T-helper 17 cell (primary cell): ENCODE measurements at regions not wholly inside any gene's neighbourhood (a gene's known extent, or its start where the extent isn't known, plus 50 kb on each side); places are given as distances from the start of the nearest gene placed in this dataset.

Source experiments
- ATAC-seq: fragments of 150-1000 bp; cut with Tn5 transposase; 2 replicates; pipeline ENCODE4 v1.10.0; 2021; ENCODE audit warnings: mild to moderate bottlenecking, moderate library complexity
- DNase-seq, 3 donors: peaks; one replicate each; pipeline versions ENCODE4 v3.0.0 to v3.0.0-alpha.2; 2020 to 2021
- H3K9me3 ChIP-seq: one replicate; pipeline ENCODE4 v1.7.0; 2013; ENCODE audit warnings: low read length, mild to moderate bottlenecking; ENCODE audit not compliant: control insufficient read depth, poor library complexity, severe bottlenecking
- H3K27ac Mint-ChIP-seq: one replicate; pipeline ENCODE4 v1.8.0; 2022; ENCODE audit warnings: mild to moderate bottlenecking, moderate library complexity, mixed read lengths
- H3K27me3 Mint-ChIP-seq: one replicate; pipeline ENCODE4 v1.8.0; 2022; ENCODE audit warnings: mixed read lengths
- H3K36me3 Mint-ChIP-seq: one replicate; pipeline ENCODE4 v1.8.0; 2022; ENCODE audit warnings: low read depth, mixed read lengths
- H3K4me1 Mint-ChIP-seq: one replicate; pipeline ENCODE4 v1.8.0; 2022; ENCODE audit warnings: mild to moderate bottlenecking, mixed read lengths
- H3K4me3 Mint-ChIP-seq: one replicate; pipeline ENCODE4 v1.8.0; 2022; ENCODE audit warnings: mild to moderate bottlenecking, moderate library complexity, mixed read lengths

DNA sequence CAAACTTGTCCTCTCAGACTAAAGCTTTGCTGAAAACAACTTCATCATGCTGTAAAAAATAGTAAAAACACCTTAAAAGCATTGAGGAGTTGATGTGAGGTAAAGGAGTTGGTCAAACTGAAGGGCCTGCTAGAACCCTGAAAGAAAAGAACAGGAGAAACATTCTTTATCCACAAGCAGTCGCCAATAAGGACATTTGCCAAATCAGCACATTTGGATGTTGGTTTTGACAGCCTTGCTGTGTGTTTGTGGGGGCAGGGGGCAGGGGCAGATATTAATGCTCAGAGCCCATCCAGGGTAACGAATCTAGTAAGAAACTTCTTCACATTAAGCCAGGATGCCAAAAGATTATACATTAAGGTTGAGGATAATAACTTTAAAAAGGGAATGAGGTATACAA is 399.9 kb upstream of the ZFHX3 start:
- DNase-seq (no peak), ATAC-seq (no peak)
- H3K27me3 Mint-ChIP-seq: no peaks in the 10 kb centered on the region
- no peak overlapping the region for H3K4me3 Mint-ChIP-seq
- no peaks in the 10 kb centered on the region for H3K9me3 ChIP-seq
- H3K4me1 Mint-ChIP-seq: no peaks in the 10 kb centered on the region
- no peaks in the 10 kb centered on the region for H3K36me3 Mint-ChIP-seq
- no peak overlapping the region for H3K27ac Mint-ChIP-seq

DNA sequence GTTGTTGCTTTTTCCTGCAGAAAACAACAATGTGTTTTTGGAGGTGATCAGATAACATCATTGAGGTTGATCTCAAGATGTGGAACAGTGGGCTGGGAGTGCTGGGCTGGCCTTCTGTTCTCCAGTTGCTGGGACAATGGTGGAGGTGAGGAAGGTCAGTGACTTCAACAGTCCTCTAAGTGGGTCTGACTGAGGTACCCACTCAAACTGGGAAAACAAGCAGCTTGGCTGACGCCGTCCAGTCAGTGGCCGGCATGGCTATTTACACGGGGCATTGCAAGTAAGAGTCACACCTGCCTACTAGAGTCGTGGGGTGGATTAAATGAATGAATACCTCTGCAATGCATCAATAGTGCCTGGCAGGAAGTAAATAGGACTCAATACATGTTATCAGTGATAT is 386.7 kb upstream of the ZFHX3 start:
- Mint-ChIP-seq H3K4me3 (no peak overlapping the region), H3K4me1 (no peaks in the 10 kb centered on the region), H3K36me3 (no peaks in the 10 kb centered on the region), H3K27ac (no peak overlapping the region), H3K27me3 (no peaks in the 10 kb centered on the region)
- no peaks in the 10 kb centered on the region for H3K9me3 ChIP-seq
- DNase-seq (no peak), ATAC-seq (no peak)

DNA sequence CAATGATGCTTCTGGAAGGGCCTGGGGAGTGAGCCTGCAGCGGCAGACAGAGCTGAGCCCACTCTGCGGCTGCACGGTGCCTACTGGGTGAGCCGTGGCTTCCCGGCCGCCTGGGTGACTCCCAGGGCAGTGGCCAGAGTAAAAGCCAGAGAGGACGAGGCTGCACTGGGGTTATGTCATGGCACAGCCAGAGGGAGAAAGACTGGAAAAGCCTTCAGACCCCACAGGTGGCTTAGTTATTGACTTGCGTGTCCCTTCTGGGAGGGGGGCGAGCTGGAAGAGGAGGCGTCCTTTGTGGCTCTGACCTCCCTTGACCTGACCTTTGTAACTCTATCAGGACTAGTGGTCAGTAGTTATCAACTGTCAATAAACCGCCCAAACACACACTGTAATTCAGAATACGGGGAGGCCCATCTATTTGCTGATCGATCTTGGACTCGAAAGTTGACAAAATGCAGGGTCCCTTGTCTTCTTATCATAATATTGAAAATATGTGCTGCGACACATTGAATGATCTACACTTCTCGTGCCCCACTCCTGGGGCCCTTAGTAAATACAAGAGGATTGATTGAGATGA is 385.9 kb upstream of the ZFHX3 start:
- no peaks in the 10 kb centered on the region for H3K36me3 Mint-ChIP-seq
- no peak overlapping the region for H3K4me3 Mint-ChIP-seq
- H3K27me3 Mint-ChIP-seq: no peaks in the 10 kb centered on the region
- no peaks in the 10 kb centered on the region for H3K4me1 Mint-ChIP-seq
- H3K9me3 ChIP-seq: no peaks in the 10 kb centered on the region
- H3K27ac Mint-ChIP-seq: no peak overlapping the region
- ATAC-seq (no peak), DNase-seq (no peak)

DNA sequence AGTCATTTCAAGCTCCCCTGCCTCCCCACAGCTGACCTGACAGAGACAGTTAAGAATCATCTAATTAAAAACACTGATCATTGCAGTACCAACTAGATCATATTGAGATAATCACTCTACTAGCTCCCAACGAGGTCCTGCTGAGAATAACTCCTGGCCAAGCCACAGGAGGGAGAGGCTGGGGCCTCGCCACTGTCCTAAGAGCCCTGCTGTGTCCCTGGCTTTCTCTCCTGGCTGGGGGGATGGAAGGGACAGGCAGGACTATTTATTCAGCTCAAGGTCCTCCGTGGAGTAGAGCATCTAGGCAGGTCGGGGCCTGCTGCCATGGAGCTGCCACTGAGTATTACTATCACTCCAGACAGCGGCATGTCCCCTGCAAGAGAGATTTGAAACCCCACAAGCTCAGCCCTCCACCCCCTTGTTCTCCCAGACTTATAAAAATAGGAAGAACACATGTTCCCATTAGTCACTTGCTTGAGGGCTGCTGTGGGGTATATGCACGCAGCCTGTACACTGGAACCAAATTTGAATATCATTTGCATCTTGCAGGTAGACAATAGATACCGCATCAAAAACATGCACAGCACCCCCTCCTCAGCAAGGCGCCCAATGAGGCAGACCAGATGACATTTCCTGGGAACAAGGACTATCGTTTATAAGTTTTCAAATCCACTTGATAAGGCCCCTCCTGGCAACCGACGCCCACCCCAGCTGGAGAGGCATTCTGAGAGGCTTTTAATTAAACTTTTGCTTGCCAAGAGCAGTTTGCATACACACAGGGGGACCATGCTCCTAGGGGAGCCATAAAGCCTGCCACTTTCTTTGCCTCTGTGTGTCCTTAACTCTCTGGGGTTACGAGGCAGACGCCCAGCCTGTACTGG is 385.2 kb upstream of the ZFHX3 start:
- H3K4me1 Mint-ChIP-seq: no peaks in the 10 kb centered on the region
- H3K27ac Mint-ChIP-seq: no peak overlapping the region
- H3K36me3 Mint-ChIP-seq: no peaks in the 10 kb centered on the region
- no peaks in the 10 kb centered on the region for H3K9me3 ChIP-seq
- DNase-seq (no peak), ATAC-seq (no peak)
- H3K27me3 Mint-ChIP-seq: no peaks in the 10 kb centered on the region
- no peak overlapping the region for H3K4me3 Mint-ChIP-seq

DNA sequence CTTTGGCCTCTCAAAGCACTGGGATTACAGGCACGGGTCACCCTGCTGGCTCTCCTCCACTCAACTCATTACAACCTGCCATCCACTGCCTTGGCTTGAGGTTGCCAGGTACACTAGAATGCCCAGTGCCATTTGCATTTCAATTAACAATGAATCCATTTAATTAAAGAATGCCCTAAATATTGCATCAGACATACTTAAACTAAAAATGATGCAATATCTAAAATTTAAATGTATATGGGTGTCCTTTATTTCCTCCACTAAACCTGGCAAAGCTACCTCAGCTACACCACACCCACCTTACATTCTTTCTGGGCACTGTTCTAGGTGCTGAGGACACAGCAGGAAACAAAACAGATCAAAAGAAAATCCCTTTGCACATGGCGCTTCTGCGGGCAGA is 382.2 kb upstream of the ZFHX3 start:
- no peak for ATAC-seq
- Mint-ChIP-seq H3K36me3 (no peaks in the 10 kb centered on the region), H3K4me1 (no peaks in the 10 kb centered on the region), H3K4me3 (no peak overlapping the region), H3K27me3 (no peaks in the 10 kb centered on the region), H3K27ac (no peak overlapping the region)
- no peaks in the 10 kb centered on the region for H3K9me3 ChIP-seq
- no peak for DNase-seq

DNA sequence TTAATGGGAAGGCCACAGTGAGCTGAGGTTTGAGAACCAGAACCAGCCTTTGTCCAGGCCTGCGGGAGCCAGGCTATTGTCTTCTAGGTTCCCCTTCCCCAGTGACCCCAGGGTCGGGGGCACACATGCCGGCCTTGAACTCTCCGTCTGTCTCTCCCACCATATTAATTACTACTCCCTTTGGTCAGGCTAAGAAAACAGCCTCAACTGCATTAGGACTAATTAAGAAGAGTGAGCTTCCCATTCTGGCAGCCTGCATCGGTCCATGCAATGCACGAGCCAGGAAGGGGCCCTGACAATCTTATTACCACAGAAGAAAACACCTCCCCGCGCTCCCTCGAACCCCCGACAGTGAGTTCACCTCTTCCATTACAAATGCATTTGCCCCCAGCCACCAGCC is 380.2 kb upstream of the ZFHX3 start:
- Mint-ChIP-seq H3K4me3 (no peak overlapping the region), H3K36me3 (no peaks in the 10 kb centered on the region), H3K27ac (no peak overlapping the region), H3K27me3 (no peaks in the 10 kb centered on the region), H3K4me1 (no peaks in the 10 kb centered on the region)
- H3K9me3 ChIP-seq: no peaks in the 10 kb centered on the region
- DNase-seq (no peak), ATAC-seq (no peak)

DNA sequence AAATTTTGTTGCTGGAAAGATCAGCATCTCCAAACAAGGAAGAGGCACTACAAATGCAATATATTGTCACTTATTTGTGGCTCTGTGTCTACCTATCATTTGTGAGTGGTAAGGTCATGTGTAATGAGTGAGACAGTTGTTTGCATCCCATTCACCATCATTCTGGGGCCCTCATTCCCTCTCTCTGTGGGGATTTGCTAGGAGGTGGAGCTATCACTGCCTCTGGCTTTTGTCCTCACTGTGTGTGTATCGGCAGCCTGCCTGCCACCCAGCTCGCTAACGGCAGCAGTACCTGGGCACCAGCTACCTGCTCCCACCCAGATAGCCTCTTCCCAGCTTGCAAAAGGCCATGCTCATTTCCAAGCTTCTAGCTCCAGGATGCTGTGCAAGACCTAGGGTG is 379.2 kb upstream of the ZFHX3 start:
- no peaks in the 10 kb centered on the region for H3K27me3 Mint-ChIP-seq
- DNase-seq (no peak), ATAC-seq (no peak)
- no peaks in the 10 kb centered on the region for H3K36me3 Mint-ChIP-seq
- no peak overlapping the region for H3K27ac Mint-ChIP-seq
- H3K4me3 Mint-ChIP-seq: no peak overlapping the region
- no peaks in the 10 kb centered on the region for H3K9me3 ChIP-seq
- H3K4me1 Mint-ChIP-seq: no peaks in the 10 kb centered on the region

DNA sequence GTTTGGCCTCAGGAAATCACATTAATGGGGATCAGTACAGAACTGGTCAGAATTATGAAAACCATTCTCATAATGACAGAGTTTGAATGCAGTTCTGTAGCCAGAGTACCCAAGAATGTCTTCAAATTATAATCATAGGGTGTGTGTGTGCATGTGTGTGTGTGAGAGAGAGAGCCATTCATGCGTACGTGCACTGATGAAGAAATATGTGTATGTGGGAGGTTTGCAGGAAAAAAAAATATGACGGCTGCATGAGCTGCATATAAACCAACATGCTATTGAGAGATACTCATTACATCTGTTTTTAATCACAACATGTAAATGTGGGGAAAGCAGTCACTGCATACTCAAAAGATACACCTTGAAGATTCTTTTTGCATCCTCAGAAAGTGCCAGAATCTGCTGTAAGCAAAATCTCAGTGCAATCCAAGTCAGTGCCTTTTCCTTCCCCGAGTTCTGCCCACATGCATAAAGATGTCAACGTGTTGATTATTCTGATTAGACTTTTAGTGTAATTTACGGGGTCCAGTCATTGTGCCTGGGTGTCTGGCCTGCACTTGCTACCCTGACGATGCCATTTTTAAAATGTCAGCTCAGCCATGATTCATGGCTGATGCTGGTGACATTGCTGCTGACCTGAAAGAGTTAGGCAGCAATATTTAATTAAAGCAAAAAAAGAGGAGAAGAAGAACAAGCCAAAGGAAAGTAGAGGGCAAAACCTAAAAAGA is 378.7 kb upstream of the ZFHX3 start:
- Mint-ChIP-seq H3K4me3 (no peak overlapping the region), H3K27ac (no peak overlapping the region), H3K27me3 (no peaks in the 10 kb centered on the region), H3K36me3 (no peaks in the 10 kb centered on the region), H3K4me1 (no peaks in the 10 kb centered on the region)
- ATAC-seq: no peak
- H3K9me3 ChIP-seq: no peaks in the 10 kb centered on the region
- DNase-seq: no peak

DNA sequence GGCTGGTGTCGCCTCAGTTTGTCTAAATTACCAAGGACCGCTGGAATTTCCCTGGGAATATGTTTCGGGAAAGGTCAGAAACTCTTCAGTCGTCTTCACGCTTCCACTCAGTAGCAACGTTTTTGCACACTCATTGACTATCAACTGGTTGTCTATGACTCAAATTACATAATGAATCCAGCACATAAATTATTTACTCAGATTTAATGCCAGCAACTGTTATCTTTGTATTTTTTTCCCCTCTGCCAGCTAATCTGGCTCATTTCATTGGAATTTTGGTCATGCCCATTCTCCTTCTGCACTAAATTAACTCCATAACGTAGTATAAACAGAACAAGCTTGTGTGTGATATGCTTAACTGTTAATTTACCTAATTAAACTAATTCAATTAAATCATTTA is 372.7 kb upstream of the ZFHX3 start:
- H3K27ac Mint-ChIP-seq: no peak overlapping the region
- DNase-seq (no peak), ATAC-seq (no peak)
- no peaks in the 10 kb centered on the region for H3K9me3 ChIP-seq
- H3K4me3 Mint-ChIP-seq: no peak overlapping the region
- no peaks in the 10 kb centered on the region for H3K27me3 Mint-ChIP-seq
- H3K36me3 Mint-ChIP-seq: no peaks in the 10 kb centered on the region
- H3K4me1 Mint-ChIP-seq: no peaks in the 10 kb centered on the region

DNA sequence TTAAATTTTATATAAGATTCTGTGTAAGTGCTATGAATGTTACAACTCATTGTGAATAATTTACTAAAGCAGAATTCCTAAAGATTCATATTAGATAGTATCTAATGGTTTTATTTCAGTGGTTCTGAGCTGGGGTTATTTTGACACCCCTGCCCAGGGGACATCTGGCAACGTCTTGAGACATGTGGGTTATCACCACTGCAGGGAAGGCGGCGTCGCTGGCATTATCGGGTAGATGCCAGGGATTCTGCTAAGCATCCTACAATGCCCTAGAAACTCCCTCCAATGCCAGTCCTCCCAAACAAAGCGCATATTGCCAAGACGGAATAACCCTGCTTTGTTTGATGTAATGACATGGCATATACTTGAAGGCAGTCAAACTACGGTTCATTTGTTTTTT is 372.3 kb upstream of the ZFHX3 start:
- Mint-ChIP-seq H3K4me3 (no peak overlapping the region), H3K36me3 (no peaks in the 10 kb centered on the region), H3K27ac (no peak overlapping the region), H3K4me1 (no peaks in the 10 kb centered on the region), H3K27me3 (no peaks in the 10 kb centered on the region)
- DNase-seq (no peak), ATAC-seq (no peak)
- H3K9me3 ChIP-seq: no peaks in the 10 kb centered on the region

DNA sequence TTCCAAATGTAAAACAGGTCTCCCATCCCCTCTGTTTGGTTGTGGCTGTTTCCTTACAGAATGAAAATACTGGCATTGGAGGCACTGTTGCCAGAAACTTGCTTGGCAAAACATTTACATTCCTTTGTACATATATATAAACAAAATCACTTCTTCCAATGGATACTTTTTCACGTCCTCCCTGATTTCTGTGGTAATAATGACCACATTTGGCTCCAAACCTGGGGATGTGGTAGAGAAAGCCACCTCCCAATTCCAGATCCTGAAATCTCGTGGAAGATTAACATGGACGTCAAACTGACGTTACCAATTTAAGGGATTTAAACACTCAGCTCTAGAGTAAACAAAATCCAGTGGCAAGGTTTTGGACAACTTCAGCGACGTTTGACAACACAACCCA is 370.8 kb upstream of the ZFHX3 start:
- no peak overlapping the region for H3K4me3 Mint-ChIP-seq
- H3K27ac Mint-ChIP-seq: no peak overlapping the region
- H3K27me3 Mint-ChIP-seq: no peaks in the 10 kb centered on the region
- H3K36me3 Mint-ChIP-seq: no peaks in the 10 kb centered on the region
- no peak for ATAC-seq
- DNase-seq: no peak
- no peaks in the 10 kb centered on the region for H3K9me3 ChIP-seq
- no peaks in the 10 kb centered on the region for H3K4me1 Mint-ChIP-seq

DNA sequence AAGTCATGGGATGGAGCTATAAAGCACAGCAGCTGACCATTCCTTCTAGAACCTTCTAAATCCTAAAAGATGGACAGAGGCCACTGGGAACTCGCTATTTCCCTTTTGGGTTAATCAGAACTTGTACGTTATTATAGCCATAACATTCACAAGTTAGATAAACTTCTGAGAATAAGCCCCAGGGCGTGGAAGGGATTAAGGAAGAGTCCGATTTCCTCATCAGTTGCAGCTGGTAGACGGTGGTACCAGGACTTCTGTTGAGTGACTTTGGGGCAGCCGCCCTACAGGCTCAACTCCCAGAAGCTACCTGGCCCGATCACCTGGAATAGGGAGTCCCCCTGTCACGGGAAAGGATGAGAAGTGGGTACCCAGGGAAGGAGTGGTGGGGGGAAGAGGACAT is 370.1 kb upstream of the ZFHX3 start:
- no peaks in the 10 kb centered on the region for H3K27me3 Mint-ChIP-seq
- no peak for DNase-seq
- no peak for ATAC-seq
- H3K4me3 Mint-ChIP-seq: no peak overlapping the region
- no peaks in the 10 kb centered on the region for H3K4me1 Mint-ChIP-seq
- no peaks in the 10 kb centered on the region for H3K36me3 Mint-ChIP-seq
- no peak overlapping the region for H3K27ac Mint-ChIP-seq
- no peaks in the 10 kb centered on the region for H3K9me3 ChIP-seq

DNA sequence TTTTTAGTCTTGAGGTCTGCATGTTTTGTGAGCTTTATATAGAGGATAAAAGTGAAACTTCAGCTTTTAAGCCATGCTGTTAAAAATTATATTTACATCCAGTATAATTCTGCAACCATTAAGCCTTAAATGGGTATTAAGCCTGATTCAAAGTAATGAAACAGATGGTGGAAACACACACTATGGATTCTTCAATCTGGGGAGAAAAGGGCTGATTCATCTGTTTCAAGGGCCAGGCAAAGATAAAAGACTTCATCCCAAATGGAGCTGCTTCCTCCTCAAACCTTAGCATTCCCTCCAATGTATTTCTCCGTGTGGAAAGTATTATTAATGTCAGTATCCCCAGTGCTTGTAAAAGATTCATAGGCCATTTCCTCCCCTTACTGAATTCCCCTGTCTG is 367.4 kb upstream of the ZFHX3 start:
- Mint-ChIP-seq H3K4me3 (no peak overlapping the region), H3K36me3 (no peaks in the 10 kb centered on the region), H3K27me3 (no peaks in the 10 kb centered on the region), H3K27ac (no peak overlapping the region), H3K4me1 (no peaks in the 10 kb centered on the region)
- DNase-seq (no peak), ATAC-seq (no peak)
- H3K9me3 ChIP-seq: no peaks in the 10 kb centered on the region

DNA sequence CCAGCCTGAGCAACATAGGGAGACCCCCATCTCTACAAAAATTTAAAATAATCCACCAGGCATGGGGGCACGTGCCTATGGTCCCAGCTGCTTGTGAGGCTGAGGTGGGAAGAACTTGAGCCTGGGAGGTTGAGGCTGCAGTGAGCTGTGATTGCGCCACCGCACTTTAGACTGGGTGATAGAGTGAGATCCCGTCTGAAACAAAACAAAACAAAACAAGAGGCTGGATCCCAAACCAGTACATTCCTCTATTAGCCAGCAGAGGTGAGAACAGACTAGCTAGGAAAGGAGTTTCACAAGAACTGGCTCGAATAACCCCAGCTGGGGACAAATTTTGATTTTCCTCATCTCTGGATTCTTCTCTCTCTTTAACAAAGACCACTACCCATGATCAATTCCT is 366.7 kb upstream of the ZFHX3 start:
- no peaks in the 10 kb centered on the region for H3K9me3 ChIP-seq
- DNase-seq (no peak), ATAC-seq (no peak)
- no peaks in the 10 kb centered on the region for H3K36me3 Mint-ChIP-seq
- H3K27ac Mint-ChIP-seq: no peak overlapping the region
- no peak overlapping the region for H3K4me3 Mint-ChIP-seq
- no peaks in the 10 kb centered on the region for H3K4me1 Mint-ChIP-seq
- H3K27me3 Mint-ChIP-seq: no peaks in the 10 kb centered on the region
